ENCODE measurements at regions not wholly inside any gene's neighbourhood (a gene's known extent, or its start where the extent isn't known, plus 50 kb on each side); places are given as distances from the start of the nearest gene placed in this dataset.
"Not testable (repeated sequence)": the region's sequence is repeated elsewhere in the genome, so short reads cannot be mapped to it uniquely, and the experiment has no call there.

GRCh38 chr18:10239991-10240634 is 214.3 kb upstream of the APCDD1 start:
- DNase-seq (ENCODE audit: low spot score in 2 of 2) (no peak), FAIRE-seq (no peak)

DNA sequence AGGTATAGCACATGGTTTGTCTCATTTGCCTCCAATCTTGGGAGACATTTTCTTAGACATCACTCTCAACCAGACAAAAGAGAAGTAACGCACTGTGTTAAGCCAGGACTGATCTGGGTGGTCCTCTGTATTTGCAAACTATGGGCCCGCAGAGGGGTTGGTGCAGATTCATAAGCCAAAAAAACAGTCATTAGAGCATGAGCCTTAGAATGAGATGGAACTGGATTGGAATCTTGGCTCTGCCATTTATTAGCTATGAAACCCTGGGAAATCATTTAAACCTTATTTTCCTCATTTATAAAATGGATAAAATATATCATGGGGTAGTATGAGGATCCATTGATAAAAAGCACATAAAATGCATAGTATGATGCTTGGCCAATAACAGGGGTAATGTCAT is 213.5 kb upstream of the APCDD1 start:
- no peak for DNase-seq (ENCODE audit: low spot score in 2 of 2)
- no peak for FAIRE-seq

GRCh38 chr18:10241579-10241978 is 212.9 kb upstream of the APCDD1 start:
- FAIRE-seq: no peak

GRCh38 chr18:10242936-10243680 is 211.3 kb upstream of the APCDD1 start:
- FAIRE-seq (no peak), DNase-seq (ENCODE audit: low spot score in 2 of 2) (no peak)

More at GRCh38 chr18:10241579-10241978, 212.9 kb upstream of the APCDD1 start:
- DNase-seq (ENCODE audit: low spot score in 2 of 2): no peak

- no peak for FAIRE-seq
- no peak for DNase-seq (ENCODE audit: low spot score in 2 of 2)
Observed at GRCh38 chr18:10244341-10244740, 210.1 kb upstream of the APCDD1 start.

DNA sequence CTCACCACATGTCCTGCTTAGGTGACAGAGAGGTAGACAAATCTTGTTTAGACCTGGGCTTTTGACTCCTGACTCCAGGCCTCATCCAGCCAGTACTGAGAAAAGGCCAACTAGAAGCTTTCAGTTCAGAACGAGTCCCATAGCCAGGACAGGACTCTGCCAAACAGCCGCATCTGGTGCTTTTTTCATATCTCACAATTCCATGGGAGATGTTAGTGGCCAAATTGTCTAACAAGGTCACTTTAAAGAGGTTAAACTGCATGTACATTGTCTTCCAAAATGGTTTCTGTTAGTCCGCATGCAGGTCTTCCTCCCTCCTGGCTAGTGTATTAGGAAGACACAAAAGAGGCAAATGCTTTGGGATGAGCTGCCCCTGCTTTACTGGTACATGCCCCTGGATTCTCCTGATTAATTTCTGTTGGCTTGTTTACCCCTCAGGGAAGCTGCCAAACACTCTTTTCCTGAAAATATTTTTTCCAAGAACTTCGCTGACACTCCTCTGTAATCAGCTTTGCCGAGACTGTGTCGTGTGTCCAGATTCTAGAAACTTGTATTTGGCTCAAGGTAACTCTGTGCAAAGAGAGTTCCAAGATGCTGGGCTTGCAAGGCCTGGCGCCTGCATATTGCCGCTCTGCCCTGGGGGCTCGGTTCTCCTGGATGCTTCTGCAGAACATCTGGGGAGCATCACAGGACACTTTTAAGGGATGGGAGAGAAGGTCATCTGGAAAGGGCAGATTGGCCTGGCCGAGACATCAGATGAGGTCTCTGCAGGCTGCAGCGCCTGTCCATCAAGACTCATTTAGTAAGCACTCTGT is 209.2 kb upstream of the APCDD1 start:
- DNase-seq (ENCODE audit: low spot score in 2 of 2): no peak
- no peak for FAIRE-seq

DNA sequence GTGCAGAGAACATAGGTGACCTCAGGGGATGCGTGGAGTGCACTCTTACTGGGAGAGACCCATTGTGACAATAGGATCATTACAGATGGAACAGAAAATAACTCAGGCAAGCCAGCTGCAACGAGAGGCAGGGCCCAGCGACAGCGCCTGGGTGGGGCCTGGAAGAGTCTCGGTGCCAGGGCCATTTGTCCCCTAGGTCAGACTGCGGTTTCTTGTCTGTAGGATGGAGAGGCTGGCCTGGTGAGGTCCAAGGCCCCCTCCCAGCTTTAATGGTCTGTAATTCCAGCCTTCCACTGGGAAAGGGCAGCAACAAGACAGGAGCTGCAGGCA is 208.6 kb upstream of the APCDD1 start:
- no peak for FAIRE-seq

GRCh38 chr18:10247021-10247741 is 207.3 kb upstream of the APCDD1 start:
- no peak for DNase-seq (ENCODE audit: low spot score in 2 of 2)
- FAIRE-seq: no peak

More for the DNA sequence above, 208.6 kb upstream of the APCDD1 start:
- no peak for DNase-seq (ENCODE audit: low spot score in 2 of 2)

DNA sequence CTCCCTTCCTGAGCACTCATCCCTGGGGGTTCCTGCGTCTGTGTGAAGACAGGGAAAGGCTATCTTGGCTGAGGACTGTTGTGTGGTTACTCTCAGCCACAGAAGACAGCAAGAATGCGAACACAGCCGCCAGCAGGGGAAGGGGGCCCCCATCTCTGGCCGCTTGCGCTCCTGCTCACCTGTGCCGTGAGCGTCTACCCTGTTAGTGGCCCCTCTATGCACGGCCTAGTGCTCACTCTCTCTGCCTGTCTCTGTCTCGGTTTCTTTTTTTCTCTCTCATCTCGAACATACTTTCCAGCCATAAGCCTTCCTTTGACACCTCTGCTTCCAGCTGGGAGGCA is 206.7 kb upstream of the APCDD1 start:
- DNase-seq (ENCODE audit: low spot score in 2 of 2) (no peak), FAIRE-seq (no peak)

GRCh38 chr18:10248738-10249137 is 205.7 kb upstream of the APCDD1 start:
- FAIRE-seq (no peak), DNase-seq (ENCODE audit: low spot score in 2 of 2) (no peak)

GRCh38 chr18:10249270-10249669 is 205.2 kb upstream of the APCDD1 start:
- no peak for FAIRE-seq
- DNase-seq (ENCODE audit: low spot score in 2 of 2): no peak

GRCh38 chr18:10249801-10250200 is 204.6 kb upstream of the APCDD1 start:
- no peak for DNase-seq (ENCODE audit: low spot score in 2 of 2)
- no peak for FAIRE-seq

GRCh38 chr18:10252494-10252893 is 201.9 kb upstream of the APCDD1 start:
- no peak for DNase-seq (ENCODE audit: low spot score in 2 of 2)
- FAIRE-seq: no peak

- DNase-seq (ENCODE audit: low spot score in 2 of 2) (no peak), FAIRE-seq (no peak)
Observed at GRCh38 chr18:10252952-10253705, 201.3 kb upstream of the APCDD1 start.

DNA sequence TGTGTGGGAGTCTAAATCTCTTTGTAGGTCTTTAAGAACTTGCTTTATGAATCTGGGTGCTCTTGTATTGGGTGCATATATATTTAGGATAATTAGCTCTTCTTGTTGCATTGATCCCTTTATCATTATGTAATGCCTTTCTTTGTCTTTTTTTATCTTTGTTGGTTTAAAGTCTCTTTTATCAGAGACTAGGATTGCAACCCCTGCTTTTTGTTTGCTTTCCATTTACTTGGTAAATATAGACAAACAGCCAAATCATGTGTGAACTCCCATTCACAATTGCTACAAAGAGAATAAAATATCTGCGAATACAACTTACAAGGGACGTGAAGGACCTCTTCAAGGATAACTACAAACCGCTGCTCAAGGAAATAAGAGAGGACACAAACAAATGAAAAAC is 198.2 kb upstream of the APCDD1 start:
- DNase-seq (ENCODE audit: low spot score in 2 of 2); FAIRE-seq: not testable (repeated sequence)

DNA sequence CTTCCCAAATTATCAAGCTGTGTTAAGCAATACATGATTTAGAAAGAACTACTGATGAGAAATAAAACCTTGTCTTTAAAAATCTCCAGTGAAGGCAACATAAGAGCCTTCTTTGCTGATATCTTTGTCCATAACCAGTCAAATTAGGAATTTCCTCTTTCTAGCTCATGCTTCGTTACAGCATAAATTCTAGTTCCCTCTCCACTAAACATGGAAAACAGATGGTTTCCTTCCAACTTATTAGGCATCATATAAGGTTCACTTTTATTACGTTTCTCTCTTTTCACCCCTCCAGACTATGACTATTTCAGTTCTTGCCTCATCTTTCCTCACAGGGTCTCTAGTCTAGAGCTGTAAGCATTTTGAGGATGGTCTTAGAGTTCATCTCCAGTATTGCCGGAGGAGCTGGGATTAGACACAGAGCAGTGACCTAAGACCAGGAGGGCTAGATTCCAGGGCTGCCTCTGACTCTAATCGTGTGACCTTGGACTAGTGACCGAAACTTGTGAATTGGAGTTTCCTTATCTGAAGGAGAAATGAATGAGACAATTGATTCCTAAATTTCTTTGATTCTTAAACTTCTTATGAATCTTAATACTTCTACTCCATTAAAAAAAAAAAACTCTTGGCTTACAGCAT is 195.5 kb upstream of the APCDD1 start:
- no peak for FAIRE-seq
- no peak for DNase-seq (ENCODE audit: low spot score in 2 of 2)

GRCh38 chr18:10259901-10260300 is 194.5 kb upstream of the APCDD1 start:
- DNase-seq (ENCODE audit: low spot score in 2 of 2): no peak

DNA sequence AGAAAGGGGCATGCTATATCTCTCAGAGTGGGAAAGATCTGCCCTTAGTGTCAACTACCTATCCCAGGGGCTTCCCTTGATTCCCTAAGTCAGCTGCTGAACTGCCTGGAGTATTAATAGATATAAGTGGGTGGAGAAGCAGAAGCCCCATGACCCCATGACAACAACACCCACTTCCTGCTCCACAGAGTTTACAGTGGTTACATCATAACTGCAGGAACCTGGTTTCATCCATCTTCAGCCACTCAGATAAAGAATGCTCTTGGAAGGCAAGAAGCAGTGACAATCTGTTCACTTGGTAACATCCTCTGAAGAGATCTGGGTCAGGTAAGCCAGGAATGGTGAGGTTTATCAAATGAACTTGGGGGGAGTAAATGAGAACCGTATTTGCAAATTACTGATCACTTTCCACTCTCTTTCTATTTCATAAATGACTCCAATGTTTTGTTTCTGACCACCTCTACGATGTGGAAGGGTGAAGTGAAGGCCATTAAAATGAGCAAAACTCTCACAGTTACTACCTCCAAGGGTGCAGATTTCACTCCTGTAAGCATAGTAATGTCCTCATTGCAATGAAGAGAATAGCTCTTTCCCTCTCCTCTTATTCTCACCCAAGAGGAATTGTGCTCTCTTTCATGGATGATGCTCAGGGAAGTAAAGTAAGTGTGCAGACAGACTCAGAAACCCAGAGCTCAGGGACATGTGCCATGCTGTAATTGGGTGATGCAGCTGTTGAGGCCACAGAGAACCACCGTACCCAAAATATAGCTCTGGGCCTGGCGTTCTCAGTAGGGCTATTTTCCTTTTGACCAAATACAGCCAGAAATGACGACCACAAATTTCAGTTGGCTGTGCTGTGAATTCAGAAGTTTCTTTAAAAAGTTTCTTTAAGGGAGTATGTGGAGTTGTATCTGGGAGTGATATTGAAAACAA is 192.8 kb upstream of the APCDD1 start:
- no peak for FAIRE-seq

More at GRCh38 chr18:10259901-10260300, 194.5 kb upstream of the APCDD1 start:
- no peak for FAIRE-seq

GRCh38 chr18:10262566-10262965 is 191.9 kb upstream of the APCDD1 start:
- FAIRE-seq (no peak), DNase-seq (ENCODE audit: low spot score in 2 of 2) (no peak)

More for the DNA sequence above, 192.8 kb upstream of the APCDD1 start:
- no peak for DNase-seq (ENCODE audit: low spot score in 2 of 2)
